ENCODE measurements at regions not wholly inside any gene's neighbourhood (a gene's known extent, or its start where the extent isn't known, plus 50 kb on each side); places are given as distances from the start of the nearest gene placed in this dataset.

GRCh38 chr7:131188367-131189339 is 139.0 kb upstream of the MKLN1 start:
- DNase-seq (ENCODE audit: low spot score) = peak; percentile 92

- DNase-seq (ENCODE audit: low spot score) = no peak
Measured at GRCh38 chr7:131189488-131189887, 138.2 kb upstream of the MKLN1 start.

GRCh38 chr7:131190146-131190545 is 137.5 kb upstream of the MKLN1 start:
- no peak for DNase-seq (ENCODE audit: low spot score)

GRCh38 chr7:131190581-131190980 is 137.1 kb upstream of the MKLN1 start:
- DNase-seq (ENCODE audit: low spot score) = no peak

- no peak for DNase-seq (ENCODE audit: low spot score)
Measured at GRCh38 chr7:131194070-131194865, 133.4 kb upstream of the MKLN1 start.

GRCh38 chr7:131196803-131197202 is 130.9 kb upstream of the MKLN1 start:
- no peak for DNase-seq (ENCODE audit: low spot score)

GRCh38 chr7:131197920-131198615 is 129.6 kb upstream of the MKLN1 start:
- no peak for DNase-seq (ENCODE audit: low spot score)

GRCh38 chr7:131202451-131202850 is 125.2 kb upstream of the MKLN1 start:
- DNase-seq (ENCODE audit: low spot score) = no peak

- DNase-seq (ENCODE audit: low spot score) = no peak
Measured at GRCh38 chr7:131203291-131203976, 124.2 kb upstream of the MKLN1 start.

- no peak for DNase-seq (ENCODE audit: low spot score)
Measured at GRCh38 chr7:131208777-131209176, 118.9 kb upstream of the MKLN1 start.

GRCh38 chr7:131210618-131211017 is 117.1 kb upstream of the MKLN1 start:
- DNase-seq (ENCODE audit: low spot score) = no peak

GRCh38 chr7:131211500-131211899 is 116.2 kb upstream of the MKLN1 start:
- no peak for DNase-seq (ENCODE audit: low spot score)

GRCh38 chr7:131212114-131212513 is 115.6 kb upstream of the MKLN1 start:
- no peak for DNase-seq (ENCODE audit: low spot score)

GRCh38 chr7:131218727-131219128 is 108.9 kb upstream of the MKLN1 start:
- no peak for DNase-seq (ENCODE audit: low spot score)

GRCh38 chr7:131219312-131220041 is 108.2 kb upstream of the MKLN1 start:
- no peak for DNase-seq (ENCODE audit: low spot score)

- no peak for DNase-seq (ENCODE audit: low spot score)
Measured at GRCh38 chr7:131221061-131221460, 106.6 kb upstream of the MKLN1 start.

- no peak for DNase-seq (ENCODE audit: low spot score)
Measured at GRCh38 chr7:131222171-131222570, 105.5 kb upstream of the MKLN1 start.

GRCh38 chr7:131223151-131223550 is 104.5 kb upstream of the MKLN1 start:
- no peak for DNase-seq (ENCODE audit: low spot score)

GRCh38 chr7:131224996-131225395 is 102.7 kb upstream of the MKLN1 start:
- no peak for DNase-seq (ENCODE audit: low spot score)

- DNase-seq (ENCODE audit: low spot score) = no peak
Measured at GRCh38 chr7:131225619-131226513, 101.8 kb upstream of the MKLN1 start.

Data from CD4-positive, alpha-beta T cell treated with Interleukin-2 at 100 ng/mL for 4 hours (primary cell).